ENCODE measurements at regions not wholly inside any gene's neighbourhood (a gene's known extent, or its start where the extent isn't known, plus 50 kb on each side); places are given as distances from the start of the nearest gene placed in this dataset.

- TF ChIP-seq CTCF (IDR thresholded peaks at IDR 0.05) (no peak), POLR2A (IDR thresholded peaks at IDR 0.05) (no peak), EP300 (IDR thresholded peaks at IDR 0.05) (no peak), POLR2AphosphoS5 (IDR thresholded peaks at IDR 0.05) (no peak)
Observed at GRCh38 chr3:66103729-66104128, 65.0 kb upstream of the MAGI1 start.
